Pulmonary artery endothelial cell (primary cell): ENCODE measurements at regions not wholly inside any gene's neighbourhood (a gene's known extent, or its start where the extent isn't known, plus 50 kb on each side); places are given as distances from the start of the nearest gene placed in this dataset.
"Not testable (repeated sequence)": the region's sequence is repeated elsewhere in the genome, so short reads cannot be mapped to it uniquely, and the experiment has no call there.

Experiments
- DNase-seq: peaks from one replicate; pipeline ENCODE4 v3.0.0-alpha.2; 2011; ENCODE audit warnings: low read depth, low spot score

- no peak for DNase-seq
Observed at GRCh38 chr2:67571785-67572718, 174.9 kb downstream of the ETAA1 start.

GRCh38 chr2:67572721-67573435 is 175.7 kb downstream of the ETAA1 start:
- DNase-seq, result no peak

GRCh38 chr2:67574230-67574629 is 177.1 kb downstream of the ETAA1 start:
- DNase-seq, result no peak

GRCh38 chr2:67576226-67576625 is 179.1 kb downstream of the ETAA1 start:
- no peak for DNase-seq

- no peak for DNase-seq
Observed at GRCh38 chr2:67576991-67577390, 179.9 kb downstream of the ETAA1 start.

DNA sequence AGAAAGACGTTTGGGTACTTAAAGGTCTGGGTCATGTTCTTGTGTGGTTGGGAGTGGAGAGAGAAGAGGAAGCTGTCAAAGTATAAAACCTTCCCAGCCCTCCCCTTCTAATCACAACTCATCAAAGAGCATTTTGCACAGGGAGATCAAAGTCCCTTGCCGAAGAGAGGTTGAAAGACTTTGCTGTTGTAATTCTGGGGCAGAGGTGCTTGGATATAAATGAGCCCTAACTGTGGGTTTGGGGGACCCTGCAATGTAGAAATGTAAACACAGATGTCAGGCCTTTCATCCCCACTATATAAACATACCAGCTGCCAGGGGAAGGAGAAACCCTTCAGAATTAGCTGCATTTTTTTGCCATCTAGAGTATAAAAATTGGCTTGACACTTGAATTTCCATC is 182.1 kb downstream of the ETAA1 start:
- DNase-seq, result no peak

DNA sequence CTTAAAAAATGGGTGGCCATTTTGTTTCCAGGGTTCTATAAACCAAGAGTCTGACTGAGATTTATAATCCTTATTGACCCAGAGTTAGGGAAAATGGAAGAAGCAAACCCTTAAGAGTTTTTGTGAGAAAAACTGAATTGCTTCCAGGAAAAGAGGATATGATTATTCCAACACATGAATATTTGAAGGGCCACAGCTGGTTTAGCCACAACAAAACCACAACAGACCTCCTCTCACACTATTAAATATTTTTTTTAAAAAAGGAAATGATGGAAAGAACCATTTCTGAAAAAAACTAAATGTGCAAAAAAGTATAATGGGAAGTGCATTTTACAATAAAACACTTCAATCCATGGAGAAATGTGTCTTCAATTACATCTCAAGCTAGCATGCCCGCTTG is 182.7 kb downstream of the ETAA1 start:
- DNase-seq, result no peak

- no peak for DNase-seq
Observed at GRCh38 chr2:67581751-67582150, 184.6 kb downstream of the ETAA1 start.

DNA sequence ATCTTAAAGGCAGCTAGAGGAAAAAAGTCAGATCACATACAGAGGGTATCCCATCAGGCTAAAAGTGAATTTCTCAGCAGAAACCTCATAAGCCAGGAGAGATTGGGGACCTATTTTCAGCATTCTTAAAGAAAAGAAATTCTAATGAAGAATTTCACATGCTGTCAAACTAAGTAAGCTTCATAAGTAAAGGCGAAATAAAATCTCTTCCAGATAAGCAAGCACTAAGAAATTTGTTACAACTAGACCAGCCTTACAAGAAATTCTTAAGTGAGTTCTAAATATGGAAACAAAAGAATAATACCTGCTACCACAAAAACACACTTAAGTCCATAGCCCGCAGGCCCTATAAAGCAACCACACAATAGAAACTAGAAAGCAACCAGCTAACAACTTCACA is 186.1 kb downstream of the ETAA1 start:
- no peak for DNase-seq

GRCh38 chr2:67585400-67585799 is 188.3 kb downstream of the ETAA1 start:
- DNase-seq, result no peak

GRCh38 chr2:67589121-67589520 is 192.0 kb downstream of the ETAA1 start:
- not testable (repeated sequence) for DNase-seq

GRCh38 chr2:67594522-67594921 is 197.4 kb downstream of the ETAA1 start:
- DNase-seq, result not testable (repeated sequence)

DNA sequence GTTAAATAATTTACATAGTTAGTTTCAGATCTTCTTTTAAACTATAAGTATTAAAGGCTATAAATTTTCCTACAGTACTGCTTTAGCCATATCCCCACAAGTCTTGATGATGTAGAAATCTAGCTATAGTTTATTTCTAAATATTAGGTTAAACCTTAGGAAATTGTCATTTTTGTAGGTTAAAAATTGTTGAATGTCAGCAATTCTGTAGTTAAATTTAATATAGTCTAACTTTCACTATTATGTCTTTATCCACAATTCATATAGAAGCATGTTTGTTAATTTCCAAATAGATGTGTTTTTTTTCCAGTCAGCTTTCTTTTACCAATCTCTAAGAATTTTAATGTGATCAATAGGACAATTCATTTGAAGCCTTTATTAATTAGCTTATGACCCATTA is 199.7 kb downstream of the ETAA1 start:
- DNase-seq, result no peak

DNA sequence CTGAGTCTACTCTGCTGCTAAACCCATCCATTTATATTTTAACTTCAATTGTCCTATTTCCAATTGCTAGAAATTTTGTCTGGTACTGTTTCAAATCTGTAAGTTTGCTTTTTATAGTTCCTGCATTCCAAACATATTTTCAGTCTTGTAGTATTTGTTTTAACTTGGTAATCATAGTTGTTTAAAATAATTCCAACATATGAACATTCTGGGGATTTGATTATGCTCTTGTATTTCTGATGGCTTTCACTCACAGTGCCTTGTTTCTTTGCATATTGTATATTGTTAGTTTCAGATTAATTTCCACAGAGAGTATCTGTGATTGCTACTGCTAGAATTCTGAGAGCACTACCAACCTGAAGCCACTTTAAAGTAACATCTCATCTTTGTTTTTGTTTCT is 202.4 kb downstream of the ETAA1 start:
- DNase-seq, result no peak

DNA sequence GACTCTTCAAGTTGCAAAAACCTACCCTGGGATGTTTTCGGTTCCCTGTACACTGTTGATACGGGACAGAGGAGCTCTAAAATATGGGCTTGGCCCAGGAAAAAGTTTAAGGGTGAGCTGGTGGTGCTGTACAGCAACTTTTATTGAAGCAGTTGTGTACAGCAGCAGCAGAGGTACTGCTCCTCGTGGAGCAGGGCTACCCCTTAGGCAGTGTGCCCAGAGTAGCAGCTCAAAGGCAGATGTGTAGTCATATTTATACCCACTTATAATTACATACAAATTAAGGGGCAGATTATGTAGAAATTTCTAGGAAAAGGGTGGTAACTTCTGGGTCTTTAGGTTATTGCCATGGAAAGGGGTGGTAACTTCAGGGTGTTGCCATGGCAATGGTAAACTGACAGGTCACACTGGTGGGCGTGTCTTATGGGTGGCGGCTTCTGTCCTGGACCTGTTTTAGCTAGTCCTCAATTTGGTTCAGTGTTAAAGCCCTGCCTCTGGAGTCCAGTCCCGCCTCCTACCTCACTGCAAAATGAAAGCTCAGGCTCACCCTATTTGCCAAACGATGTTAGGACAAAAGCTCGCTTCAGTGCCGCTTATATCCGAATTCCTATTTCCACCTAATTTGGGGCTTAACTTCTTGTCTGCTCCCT is 203.2 kb downstream of the ETAA1 start:
- DNase-seq, result no peak

- no peak for DNase-seq
Observed at GRCh38 chr2:67600946-67601345, 203.8 kb downstream of the ETAA1 start.

- DNase-seq, result no peak
Observed at GRCh38 chr2:67604360-67604759, 207.2 kb downstream of the ETAA1 start.

DNA sequence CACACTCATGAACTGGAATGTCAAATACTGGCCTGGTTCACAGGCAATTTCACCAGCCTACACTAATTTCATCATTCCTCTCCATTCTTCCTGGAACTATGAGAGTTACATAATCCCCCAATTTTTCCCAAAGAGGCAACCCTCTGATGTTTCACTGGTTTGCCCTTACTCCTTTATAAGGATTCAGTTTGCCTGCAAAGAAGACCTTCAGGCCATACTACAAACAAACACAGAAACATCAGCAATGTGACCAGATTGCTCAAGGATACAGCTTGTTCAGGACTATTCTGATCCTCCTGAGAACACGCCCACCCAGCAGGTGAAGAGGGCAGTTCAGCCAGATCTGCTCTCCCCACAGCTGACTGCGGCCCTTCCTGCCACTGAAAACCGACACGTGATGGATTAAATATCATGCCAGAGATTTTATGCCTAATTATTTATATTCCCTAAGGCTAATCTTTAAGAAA is 215.5 kb downstream of the ETAA1 start:
- DNase-seq, result no peak

DNA sequence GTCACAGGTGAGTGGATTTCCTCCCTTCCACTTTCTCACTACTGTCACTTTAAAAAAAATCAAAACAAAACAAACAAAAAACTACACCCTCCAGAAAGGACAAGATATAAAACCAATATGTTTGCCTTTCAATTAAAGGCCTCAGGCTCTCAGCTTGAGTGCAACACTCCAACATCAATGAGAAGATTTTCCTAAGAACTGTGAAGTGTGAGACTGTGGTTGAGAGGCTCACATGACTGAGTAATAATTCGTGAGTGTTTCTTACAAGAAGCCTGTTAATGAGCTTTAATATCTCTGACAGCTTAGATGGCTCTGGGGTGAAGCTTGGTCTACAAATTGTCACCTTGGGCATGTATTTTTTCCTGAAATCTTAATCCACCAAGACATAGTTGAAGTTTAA is 216.1 kb downstream of the ETAA1 start:
- no peak for DNase-seq

GRCh38 chr2:67614454-67614853 is 217.3 kb downstream of the ETAA1 start:
- DNase-seq, result no peak

GRCh38 chr2:67616749-67617148 is 219.6 kb downstream of the ETAA1 start:
- DNase-seq, result peak; percentile 59

DNA sequence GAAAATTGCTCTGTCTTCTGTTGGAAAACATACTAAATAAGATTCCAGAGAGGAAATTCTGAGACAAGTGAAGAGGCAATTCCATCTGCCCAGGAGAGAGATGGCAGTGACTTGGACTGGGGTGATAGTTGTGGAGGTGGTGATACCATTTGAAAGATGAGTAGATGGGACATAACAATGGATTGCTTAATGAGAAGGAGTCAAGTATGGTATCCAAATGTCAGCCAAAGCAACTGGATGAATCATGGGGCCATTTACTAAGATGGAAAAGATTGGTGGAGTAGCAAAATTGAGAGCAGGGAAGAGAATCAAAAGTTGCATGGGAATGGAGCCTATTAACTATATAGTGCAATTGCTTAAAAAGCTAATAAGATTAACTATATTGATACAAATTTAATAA is 222.1 kb downstream of the ETAA1 start:
- DNase-seq, result no peak
